WI38 (cell line): ENCODE measurements at regions not wholly inside any gene's neighbourhood (a gene's known extent, or its start where the extent isn't known, plus 50 kb on each side); places are given as distances from the start of the nearest gene placed in this dataset.

Source experiments
- H3K4me3 ChIP-seq: 2 replicates; pipeline ENCODE4 v1.5.1; 2011; ENCODE audit warnings: low read depth, mild to moderate bottlenecking, control low read depth, low read length
- CTCF ChIP-seq: IDR thresholded peaks from 2 replicates; pipeline ENCODE4 v1.5.1; 2012; ENCODE audit warnings: low read depth, mild to moderate bottlenecking, control low read depth, low read length

- H3K4me3 ChIP-seq: no peak overlapping the region
- TF ChIP-seq CTCF: no peak
Measured at GRCh38 chr10:93160140-93160539, 86.4 kb downstream of the CYP26A1 start.

- no peak overlapping the region for H3K4me3 ChIP-seq
- no peak for TF ChIP-seq CTCF
Measured at GRCh38 chr10:93160829-93161228, 87.1 kb downstream of the CYP26A1 start.

GRCh38 chr10:93165367-93165766, 91.7 kb downstream of the CYP26A1 start:
- no peak overlapping the region for H3K4me3 ChIP-seq
- no peak for TF ChIP-seq CTCF

GRCh38 chr10:93166134-93166533, 92.4 kb downstream of the CYP26A1 start:
- H3K4me3 ChIP-seq: no peak overlapping the region
- no peak for TF ChIP-seq CTCF

GRCh38 chr10:93171837-93172236, 98.1 kb downstream of the CYP26A1 start:
- no peak for TF ChIP-seq CTCF
- no peak overlapping the region for H3K4me3 ChIP-seq

GRCh38 chr10:93173967-93174845, 100.5 kb downstream of the CYP26A1 start:
- H3K4me3 ChIP-seq: no peak overlapping the region
- no peak for TF ChIP-seq CTCF

- H3K4me3 ChIP-seq: no peak overlapping the region
- no peak for TF ChIP-seq CTCF
Measured at GRCh38 chr10:93175490-93175889, 101.8 kb downstream of the CYP26A1 start.
